OCI-LY1 (cell line): ENCODE measurements at regions not wholly inside any gene's neighbourhood (a gene's known extent, or its start where the extent isn't known, plus 50 kb on each side); places are given as distances from the start of the nearest gene placed in this dataset.
"Not testable (repeated sequence)": the region's sequence is repeated elsewhere in the genome, so short reads cannot be mapped to it uniquely, and the experiment has no call there.

Source experiments
- EZH2 ChIP-seq: fragments of 200-600 bp; sonication (generic), shearing (Covaris generic); IDR thresholded peaks from 2 replicates; pipeline ENCODE4 v1.8.0; 2017; ENCODE audit warnings: borderline replicate concordance, mixed run types, mild to moderate bottlenecking, antibody characterized with exemption, low read length, moderate library complexity, mixed read lengths
- TF ChIP-seq, protein P1 (sequence below): fragments of 200-600 bp; sonication (generic), shearing (Covaris generic); IDR thresholded peaks from 2 replicates; pipeline ENCODE4 v1.5.1; 2017; ENCODE audit warnings: mild to moderate bottlenecking, antibody characterized with exemption, low read length, moderate library complexity, mixed read lengths

DNA sequence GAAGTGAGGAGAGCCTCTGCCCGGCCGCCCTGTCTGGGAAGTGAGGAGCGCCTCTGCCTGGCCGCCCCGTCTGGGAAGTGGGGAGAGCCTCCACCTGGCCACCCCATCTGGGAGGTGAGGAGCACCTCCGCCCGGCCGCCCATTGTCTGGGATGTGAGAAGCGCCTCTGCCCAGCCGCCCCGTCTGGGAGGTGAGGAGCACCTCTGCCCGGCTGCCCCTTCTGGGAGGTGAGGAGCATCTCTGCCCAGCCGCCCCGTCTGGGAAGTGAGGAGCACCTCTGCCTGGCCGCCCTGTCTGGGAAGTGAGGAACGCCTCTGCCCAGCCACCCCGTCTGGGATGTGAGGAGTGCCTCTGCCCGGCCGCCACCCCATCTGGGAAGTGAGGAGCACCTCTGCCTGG is 163.9 kb downstream of the CENPC start:
- TF ChIP-seq EZH2 = not testable (repeated sequence)
- TF ChIP-seq, protein P1, sequence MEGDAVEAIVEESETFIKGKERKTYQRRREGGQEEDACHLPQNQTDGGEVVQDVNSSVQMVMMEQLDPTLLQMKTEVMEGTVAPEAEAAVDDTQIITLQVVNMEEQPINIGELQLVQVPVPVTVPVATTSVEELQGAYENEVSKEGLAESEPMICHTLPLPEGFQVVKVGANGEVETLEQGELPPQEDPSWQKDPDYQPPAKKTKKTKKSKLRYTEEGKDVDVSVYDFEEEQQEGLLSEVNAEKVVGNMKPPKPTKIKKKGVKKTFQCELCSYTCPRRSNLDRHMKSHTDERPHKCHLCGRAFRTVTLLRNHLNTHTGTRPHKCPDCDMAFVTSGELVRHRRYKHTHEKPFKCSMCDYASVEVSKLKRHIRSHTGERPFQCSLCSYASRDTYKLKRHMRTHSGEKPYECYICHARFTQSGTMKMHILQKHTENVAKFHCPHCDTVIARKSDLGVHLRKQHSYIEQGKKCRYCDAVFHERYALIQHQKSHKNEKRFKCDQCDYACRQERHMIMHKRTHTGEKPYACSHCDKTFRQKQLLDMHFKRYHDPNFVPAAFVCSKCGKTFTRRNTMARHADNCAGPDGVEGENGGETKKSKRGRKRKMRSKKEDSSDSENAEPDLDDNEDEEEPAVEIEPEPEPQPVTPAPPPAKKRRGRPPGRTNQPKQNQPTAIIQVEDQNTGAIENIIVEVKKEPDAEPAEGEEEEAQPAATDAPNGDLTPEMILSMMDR = not testable (repeated sequence)
